ENCODE measurements at regions not wholly inside any gene's neighbourhood (a gene's known extent, or its start where the extent isn't known, plus 50 kb on each side); places are given as distances from the start of the nearest gene placed in this dataset.

- H3K4me3 ChIP-seq (ENCODE audit: low read depth, low read length) = no peak overlapping the region
- DNase-seq (ENCODE audit: low read depth) = no peak
- TF ChIP-seq CTCF (IDR thresholded peaks at IDR 0.05; ENCODE audit: low read depth, low read length) (no peak), MYC (IDR thresholded peaks at IDR 0.05; ENCODE audit: low read depth, low read length) (no peak), POLR2A (IDR thresholded peaks at IDR 0.05; ENCODE audit: extremely low read depth, insufficient read length) (no peak), MAX (IDR thresholded peaks at IDR 0.05; ENCODE audit: low read depth, low read length) (no peak)
Observed at GRCh38 chr6:80667006-80667405, 560.5 kb downstream of the BCKDHB start.

- DNase-seq (ENCODE audit: low read depth) = no peak
- no peak for TF ChIP-seq CTCF (IDR thresholded peaks at IDR 0.05; ENCODE audit: low read depth, low read length)
- no peak for TF ChIP-seq MAX (IDR thresholded peaks at IDR 0.05; ENCODE audit: low read depth, low read length)
- no peak for TF ChIP-seq MYC (IDR thresholded peaks at IDR 0.05; ENCODE audit: low read depth, low read length)
- no peak for TF ChIP-seq POLR2A (IDR thresholded peaks at IDR 0.05; ENCODE audit: extremely low read depth, insufficient read length)
- H3K4me3 ChIP-seq (ENCODE audit: low read depth, low read length) = no peak overlapping the region
Observed at GRCh38 chr6:80658926-80659325, 552.5 kb downstream of the BCKDHB start.

GRCh38 chr6:80647156-80647555 is 540.7 kb downstream of the BCKDHB start:
- TF ChIP-seq CTCF (IDR thresholded peaks at IDR 0.05; ENCODE audit: low read depth, low read length) = no peak
- TF ChIP-seq MYC (IDR thresholded peaks at IDR 0.05; ENCODE audit: low read depth, low read length) = no peak
- no peak for TF ChIP-seq MAX (IDR thresholded peaks at IDR 0.05; ENCODE audit: low read depth, low read length)
- TF ChIP-seq POLR2A (IDR thresholded peaks at IDR 0.05; ENCODE audit: extremely low read depth, insufficient read length) = no peak
- H3K4me3 ChIP-seq (ENCODE audit: low read depth, low read length) = no peak overlapping the region
- no peak for DNase-seq (ENCODE audit: low read depth)

GRCh38 chr6:80643881-80644280 is 537.4 kb downstream of the BCKDHB start:
- H3K4me3 ChIP-seq (ENCODE audit: low read depth, low read length) = no peak overlapping the region
- TF ChIP-seq CTCF (IDR thresholded peaks at IDR 0.05; ENCODE audit: low read depth, low read length) = no peak
- no peak for TF ChIP-seq POLR2A (IDR thresholded peaks at IDR 0.05; ENCODE audit: extremely low read depth, insufficient read length)
- TF ChIP-seq MYC (IDR thresholded peaks at IDR 0.05; ENCODE audit: low read depth, low read length) = no peak
- no peak for TF ChIP-seq MAX (IDR thresholded peaks at IDR 0.05; ENCODE audit: low read depth, low read length)
- no peak for DNase-seq (ENCODE audit: low read depth)

- no peak overlapping the region for H3K4me3 ChIP-seq (ENCODE audit: low read depth, low read length)
- no peak for DNase-seq (ENCODE audit: low read depth)
- no peak for TF ChIP-seq MYC (IDR thresholded peaks at IDR 0.05; ENCODE audit: low read depth, low read length)
- TF ChIP-seq MAX (IDR thresholded peaks at IDR 0.05; ENCODE audit: low read depth, low read length) = no peak
- no peak for TF ChIP-seq POLR2A (IDR thresholded peaks at IDR 0.05; ENCODE audit: extremely low read depth, insufficient read length)
- TF ChIP-seq CTCF (IDR thresholded peaks at IDR 0.05; ENCODE audit: low read depth, low read length) = no peak
Observed at GRCh38 chr6:80642452-80642851, 536.0 kb downstream of the BCKDHB start.

- no peak for DNase-seq (ENCODE audit: low read depth)
- TF ChIP-seq POLR2A (IDR thresholded peaks at IDR 0.05; ENCODE audit: extremely low read depth, insufficient read length) (no peak), CTCF (IDR thresholded peaks at IDR 0.05; ENCODE audit: low read depth, low read length) (no peak), MAX (IDR thresholded peaks at IDR 0.05; ENCODE audit: low read depth, low read length) (no peak), MYC (IDR thresholded peaks at IDR 0.05; ENCODE audit: low read depth, low read length) (no peak)
- no peak overlapping the region for H3K4me3 ChIP-seq (ENCODE audit: low read depth, low read length)
Observed at GRCh38 chr6:80641591-80641990, 535.1 kb downstream of the BCKDHB start.

All from NB4 (cell line).